GM23248 (cell line): ENCODE measurements at regions not wholly inside any gene's neighbourhood (a gene's known extent, or its start where the extent isn't known, plus 50 kb on each side); places are given as distances from the start of the nearest gene placed in this dataset.
"Not testable (repeated sequence)": the region's sequence is repeated elsewhere in the genome, so short reads cannot be mapped to it uniquely, and the experiment has no call there.

Source experiments
- EZH2 ChIP-seq: fragments of 200-600 bp; sonication (generic); IDR thresholded peaks from 2 replicates; pipeline ENCODE4 v1.6.1; 2018; ENCODE audit warnings: antibody characterized with exemption, mild to moderate bottlenecking; ENCODE audit not compliant: insufficient read depth, poor library complexity, severe bottlenecking
- EZH2phosphoT487 ChIP-seq: fragments of 200-600 bp; sonication (generic); IDR thresholded peaks from 2 replicates; pipeline ENCODE4 v1.6.1; 2018; ENCODE audit warnings: antibody characterized with exemption, moderate library complexity, mild to moderate bottlenecking, low read depth; ENCODE audit not compliant: insufficient read depth

- TF ChIP-seq EZH2, EZH2phosphoT487: not testable (repeated sequence)
These were observed 3080.9 kb downstream of the RPIA start for GRCh38 chr2:91772240-91772937.
